Prostate gland (tissue), 2 donors: ENCODE measurements at regions not wholly inside any gene's neighbourhood (a gene's known extent, or its start where the extent isn't known, plus 50 kb on each side); places are given as distances from the start of the nearest gene placed in this dataset.

Experiments
- DNase-seq: peaks from one replicate; pipeline ENCODE4 v3.0.0-alpha.2; 2019; ENCODE audit warnings: low spot score
- H3K27ac ChIP-seq, 2 donors: fragments of 200-600 bp; sonication (generic); 2 replicates each; pipeline ENCODE4 v1.5.1; 2017 to 2019
- H3K27me3 ChIP-seq: fragments of 200-600 bp; sonication (generic); replicated peaks from 2 replicates; pipeline ENCODE4 v1.5.1; 2019; ENCODE audit not compliant: insufficient read depth
- H3K36me3 ChIP-seq, 2 donors: fragments of 200-600 bp; sonication (generic); 1 replicate in 1 of 2; 2 replicates in 1 of 2; pipeline versions ENCODE4 v1.5.1 to v1.8.1; 2017 to 2019
- H3K4me1 ChIP-seq: fragments of 200-600 bp; sonication (generic); replicated peaks from 2 replicates; pipeline ENCODE4 v1.5.1; 2019
- H3K4me3 ChIP-seq, 2 donors: fragments of 200-600 bp; sonication (generic); 2 replicates each; pipeline ENCODE4 v1.5.1; 2017 to 2019
- H3K9me3 ChIP-seq: fragments of 200-600 bp; sonication (generic); 2 replicates; pipeline ENCODE4 v1.5.1; 2017
- CTCF ChIP-seq, 4 experiments: fragments of 200-600 bp in 2 of 4; fragments of 450-650 bp in 2 of 4; sonication (generic) in 2 of 4; IDR thresholded peaks; 1 replicate in 3 of 4; 2 replicates in 1 of 4; pipeline ENCODE4 v1.5.1; 2016 to 2019; ENCODE audit warnings: antibody characterized with exemption in 4 of 4, mild to moderate bottlenecking in 2 of 4, moderate library complexity in 2 of 4
- POLR2A ChIP-seq: fragments of 450-650 bp; IDR thresholded peaks from one replicate; pipeline ENCODE4 v1.6.1; 2016; ENCODE audit warnings: antibody characterized with exemption, mild to moderate bottlenecking
- POLR2AphosphoS5 ChIP-seq: sonication (generic); formaldehyde crosslinking; IDR thresholded peaks from one replicate; pipeline ENCODE4 v1.6.1; 2017; ENCODE audit warnings: antibody characterized with exemption
- WGBS: methylation state at CpG from one replicate; pipeline ENCODE4 v1.1.5; 2018; 5-methylcytosine and 5-hydroxymethylcytosine counted together
- intact Hi-C: fragments of 100-400 bp; cut with DNase I; formaldehyde crosslinking; loops from one replicate; pipeline ENCODE4 v1.14.2; 2022

GRCh38 chr3:34361921-34362320 lies 563.5 kb downstream of the PDCD6IP start:
- H3K27me3 ChIP-seq, result no peaks in the 10 kb centered on the region
- no peaks in the 10 kb centered on the region for H3K4me1 ChIP-seq
- H3K36me3 ChIP-seq, result no peaks in the 10 kb centered on the region
- H3K4me3 ChIP-seq, result no peak overlapping the region
- WGBS, result 49% methylated on average over 5 of the region's 5 CpGs
- no peaks in the 10 kb centered on the region for H3K9me3 ChIP-seq
- DNase-seq, result no peak
- intact Hi-C loops, result no loop called here
- no peak for TF ChIP-seq POLR2AphosphoS5
- no peak overlapping the region for H3K27ac ChIP-seq

GRCh38 chr3:34362910-34363309 lies 564.5 kb downstream of the PDCD6IP start:
- WGBS, result 43% methylated on average over 5 of the region's 5 CpGs
- intact Hi-C loops, result no loop called here
- Histone ChIP-seq H3K4me3 (no peak overlapping the region), H3K36me3 (no peaks in the 10 kb centered on the region), H3K27me3 (no peaks in the 10 kb centered on the region), H3K27ac (no peak overlapping the region), H3K9me3 (no peaks in the 10 kb centered on the region), H3K4me1 (no peaks in the 10 kb centered on the region)
- DNase-seq, result peak; percentile 20
- TF ChIP-seq POLR2AphosphoS5, result peak; percentile 38
- TF ChIP-seq POLR2A, result no peak

GRCh38 chr3:34363881-34364280 lies 565.5 kb downstream of the PDCD6IP start:
- no peak overlapping the region for H3K27ac ChIP-seq
- DNase-seq, result no peak
- no peaks in the 10 kb centered on the region for H3K4me1 ChIP-seq
- intact Hi-C loops, result no loop called here
- H3K36me3 ChIP-seq, result no peaks in the 10 kb centered on the region
- TF ChIP-seq CTCF (IDR thresholded peaks at IDR 0.05), result no peak
- TF ChIP-seq POLR2AphosphoS5, result no peak
- TF ChIP-seq POLR2A, result no peak
- no peak overlapping the region for H3K4me3 ChIP-seq
- H3K27me3 ChIP-seq, result no peaks in the 10 kb centered on the region
- no peaks in the 10 kb centered on the region for H3K9me3 ChIP-seq

- no peak for TF ChIP-seq POLR2A
- no peak for TF ChIP-seq POLR2AphosphoS5
- no peak for TF ChIP-seq CTCF (IDR thresholded peaks at IDR 0.05)
- no peaks in the 10 kb centered on the region for H3K4me1 ChIP-seq
- H3K36me3 ChIP-seq, result no peaks in the 10 kb centered on the region
- no peaks in the 10 kb centered on the region for H3K27me3 ChIP-seq
- no peak overlapping the region for H3K27ac ChIP-seq
- WGBS, result 83% methylated on average over 2 of the region's 2 CpGs
- no peaks in the 10 kb centered on the region for H3K9me3 ChIP-seq
- no peak for DNase-seq
- intact Hi-C loops, result no loop called here
- no peak overlapping the region for H3K4me3 ChIP-seq
These were observed 565.9 kb downstream of the PDCD6IP start for GRCh38 chr3:34364335-34364734.

- Histone ChIP-seq H3K9me3 (no peaks in the 10 kb centered on the region), H3K4me1 (no peaks in the 10 kb centered on the region), H3K27ac (no peak overlapping the region), H3K36me3 (no peaks in the 10 kb centered on the region), H3K27me3 (no peaks in the 10 kb centered on the region), H3K4me3 (no peak overlapping the region)
- intact Hi-C loops, result no loop called here
- TF ChIP-seq POLR2AphosphoS5 (no peak), CTCF (IDR thresholded peaks at IDR 0.05) (no peak), POLR2A (no peak)
- no peak for DNase-seq
- WGBS, result 97% methylated on average over 3 of the region's 3 CpGs
These were observed 566.8 kb downstream of the PDCD6IP start for GRCh38 chr3:34365231-34365630.

GRCh38 chr3:34365771-34366170 lies 567.3 kb downstream of the PDCD6IP start:
- Histone ChIP-seq H3K9me3 (no peaks in the 10 kb centered on the region), H3K4me1 (no peaks in the 10 kb centered on the region), H3K27ac (no peak overlapping the region), H3K36me3 (no peaks in the 10 kb centered on the region), H3K4me3 (no peak overlapping the region), H3K27me3 (no peaks in the 10 kb centered on the region)
- WGBS, result 85% methylated on average over 2 of the region's 2 CpGs
- no peak for DNase-seq
- no peak for TF ChIP-seq POLR2A
- no peak for TF ChIP-seq POLR2AphosphoS5
- no peak for TF ChIP-seq CTCF (IDR thresholded peaks at IDR 0.05)
- intact Hi-C loops, result no loop called here
